ENCODE measurements at regions not wholly inside any gene's neighbourhood (a gene's known extent, or its start where the extent isn't known, plus 50 kb on each side); places are given as distances from the start of the nearest gene placed in this dataset.

DNA sequence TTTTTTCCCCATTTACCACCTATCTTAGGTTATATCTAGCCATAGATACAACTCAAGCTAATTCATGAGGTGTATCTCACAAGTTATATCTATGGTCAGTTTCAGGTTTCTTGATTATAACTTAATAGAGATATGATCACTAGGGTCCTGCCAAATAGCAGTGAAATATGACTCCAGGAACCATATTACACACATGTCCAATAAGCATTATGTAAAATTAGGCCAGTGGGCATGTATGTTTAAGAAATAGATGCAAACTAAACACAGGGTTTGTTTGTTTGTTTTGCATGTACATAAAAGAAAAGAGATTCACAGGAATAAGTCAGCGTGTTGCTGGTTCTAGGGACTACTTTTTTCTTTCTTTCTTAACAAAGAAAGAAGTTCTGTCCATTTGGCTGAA lies 112.5 kb upstream of the ST6GALNAC5 start:
- H3K4me1 Mint-ChIP-seq: peaks cover 19% of the 10 kb centered on the region
- H3K9me2 ChIP-seq (ENCODE audit: insufficient read depth): 0 out of 2 replicates have a peak, but pooled peaks cover 6% of the 10 kb centered on the region

More for the DNA sequence above, 112.5 kb upstream of the ST6GALNAC5 start:
- Histone ChIP-seq H3K27ac (ENCODE audit: low read depth) (no peak overlapping the region), H3F3A (replicated peaks; ENCODE audit: low read depth) (no peaks in the 10 kb centered on the region), H3K4me1 (ENCODE audit: insufficient read depth) (peaks cover 12% of the 10 kb centered on the region; the same call in 1 of the 2 replicates), H4K20me1 (replicated peaks; ENCODE audit: insufficient read depth) (no peaks in the 10 kb centered on the region), H3K36me3 (ENCODE audit: insufficient read depth) (no peaks in the 10 kb centered on the region), H3K79me2 (replicated peaks; ENCODE audit: insufficient read depth) (no peaks in the 10 kb centered on the region), H3K4me2 (no peak overlapping the region), H2AFZ (no peak overlapping the region), H3K4me3 (no peak overlapping the region), H3K27me3 (ENCODE audit: insufficient read depth) (no peaks in the 10 kb centered on the region)
- TF ChIP-seq, protein P1, sequence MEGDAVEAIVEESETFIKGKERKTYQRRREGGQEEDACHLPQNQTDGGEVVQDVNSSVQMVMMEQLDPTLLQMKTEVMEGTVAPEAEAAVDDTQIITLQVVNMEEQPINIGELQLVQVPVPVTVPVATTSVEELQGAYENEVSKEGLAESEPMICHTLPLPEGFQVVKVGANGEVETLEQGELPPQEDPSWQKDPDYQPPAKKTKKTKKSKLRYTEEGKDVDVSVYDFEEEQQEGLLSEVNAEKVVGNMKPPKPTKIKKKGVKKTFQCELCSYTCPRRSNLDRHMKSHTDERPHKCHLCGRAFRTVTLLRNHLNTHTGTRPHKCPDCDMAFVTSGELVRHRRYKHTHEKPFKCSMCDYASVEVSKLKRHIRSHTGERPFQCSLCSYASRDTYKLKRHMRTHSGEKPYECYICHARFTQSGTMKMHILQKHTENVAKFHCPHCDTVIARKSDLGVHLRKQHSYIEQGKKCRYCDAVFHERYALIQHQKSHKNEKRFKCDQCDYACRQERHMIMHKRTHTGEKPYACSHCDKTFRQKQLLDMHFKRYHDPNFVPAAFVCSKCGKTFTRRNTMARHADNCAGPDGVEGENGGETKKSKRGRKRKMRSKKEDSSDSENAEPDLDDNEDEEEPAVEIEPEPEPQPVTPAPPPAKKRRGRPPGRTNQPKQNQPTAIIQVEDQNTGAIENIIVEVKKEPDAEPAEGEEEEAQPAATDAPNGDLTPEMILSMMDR (conservative IDR thresholded peaks at IDR 0.05; ENCODE audit: low read depth in 2 of 2): no peak
- no peak for TF ChIP-seq JUNB (IDR thresholded peaks at IDR 0.05; ENCODE audit: unreplicated experiment)
- TF ChIP-seq, protein P2, sequence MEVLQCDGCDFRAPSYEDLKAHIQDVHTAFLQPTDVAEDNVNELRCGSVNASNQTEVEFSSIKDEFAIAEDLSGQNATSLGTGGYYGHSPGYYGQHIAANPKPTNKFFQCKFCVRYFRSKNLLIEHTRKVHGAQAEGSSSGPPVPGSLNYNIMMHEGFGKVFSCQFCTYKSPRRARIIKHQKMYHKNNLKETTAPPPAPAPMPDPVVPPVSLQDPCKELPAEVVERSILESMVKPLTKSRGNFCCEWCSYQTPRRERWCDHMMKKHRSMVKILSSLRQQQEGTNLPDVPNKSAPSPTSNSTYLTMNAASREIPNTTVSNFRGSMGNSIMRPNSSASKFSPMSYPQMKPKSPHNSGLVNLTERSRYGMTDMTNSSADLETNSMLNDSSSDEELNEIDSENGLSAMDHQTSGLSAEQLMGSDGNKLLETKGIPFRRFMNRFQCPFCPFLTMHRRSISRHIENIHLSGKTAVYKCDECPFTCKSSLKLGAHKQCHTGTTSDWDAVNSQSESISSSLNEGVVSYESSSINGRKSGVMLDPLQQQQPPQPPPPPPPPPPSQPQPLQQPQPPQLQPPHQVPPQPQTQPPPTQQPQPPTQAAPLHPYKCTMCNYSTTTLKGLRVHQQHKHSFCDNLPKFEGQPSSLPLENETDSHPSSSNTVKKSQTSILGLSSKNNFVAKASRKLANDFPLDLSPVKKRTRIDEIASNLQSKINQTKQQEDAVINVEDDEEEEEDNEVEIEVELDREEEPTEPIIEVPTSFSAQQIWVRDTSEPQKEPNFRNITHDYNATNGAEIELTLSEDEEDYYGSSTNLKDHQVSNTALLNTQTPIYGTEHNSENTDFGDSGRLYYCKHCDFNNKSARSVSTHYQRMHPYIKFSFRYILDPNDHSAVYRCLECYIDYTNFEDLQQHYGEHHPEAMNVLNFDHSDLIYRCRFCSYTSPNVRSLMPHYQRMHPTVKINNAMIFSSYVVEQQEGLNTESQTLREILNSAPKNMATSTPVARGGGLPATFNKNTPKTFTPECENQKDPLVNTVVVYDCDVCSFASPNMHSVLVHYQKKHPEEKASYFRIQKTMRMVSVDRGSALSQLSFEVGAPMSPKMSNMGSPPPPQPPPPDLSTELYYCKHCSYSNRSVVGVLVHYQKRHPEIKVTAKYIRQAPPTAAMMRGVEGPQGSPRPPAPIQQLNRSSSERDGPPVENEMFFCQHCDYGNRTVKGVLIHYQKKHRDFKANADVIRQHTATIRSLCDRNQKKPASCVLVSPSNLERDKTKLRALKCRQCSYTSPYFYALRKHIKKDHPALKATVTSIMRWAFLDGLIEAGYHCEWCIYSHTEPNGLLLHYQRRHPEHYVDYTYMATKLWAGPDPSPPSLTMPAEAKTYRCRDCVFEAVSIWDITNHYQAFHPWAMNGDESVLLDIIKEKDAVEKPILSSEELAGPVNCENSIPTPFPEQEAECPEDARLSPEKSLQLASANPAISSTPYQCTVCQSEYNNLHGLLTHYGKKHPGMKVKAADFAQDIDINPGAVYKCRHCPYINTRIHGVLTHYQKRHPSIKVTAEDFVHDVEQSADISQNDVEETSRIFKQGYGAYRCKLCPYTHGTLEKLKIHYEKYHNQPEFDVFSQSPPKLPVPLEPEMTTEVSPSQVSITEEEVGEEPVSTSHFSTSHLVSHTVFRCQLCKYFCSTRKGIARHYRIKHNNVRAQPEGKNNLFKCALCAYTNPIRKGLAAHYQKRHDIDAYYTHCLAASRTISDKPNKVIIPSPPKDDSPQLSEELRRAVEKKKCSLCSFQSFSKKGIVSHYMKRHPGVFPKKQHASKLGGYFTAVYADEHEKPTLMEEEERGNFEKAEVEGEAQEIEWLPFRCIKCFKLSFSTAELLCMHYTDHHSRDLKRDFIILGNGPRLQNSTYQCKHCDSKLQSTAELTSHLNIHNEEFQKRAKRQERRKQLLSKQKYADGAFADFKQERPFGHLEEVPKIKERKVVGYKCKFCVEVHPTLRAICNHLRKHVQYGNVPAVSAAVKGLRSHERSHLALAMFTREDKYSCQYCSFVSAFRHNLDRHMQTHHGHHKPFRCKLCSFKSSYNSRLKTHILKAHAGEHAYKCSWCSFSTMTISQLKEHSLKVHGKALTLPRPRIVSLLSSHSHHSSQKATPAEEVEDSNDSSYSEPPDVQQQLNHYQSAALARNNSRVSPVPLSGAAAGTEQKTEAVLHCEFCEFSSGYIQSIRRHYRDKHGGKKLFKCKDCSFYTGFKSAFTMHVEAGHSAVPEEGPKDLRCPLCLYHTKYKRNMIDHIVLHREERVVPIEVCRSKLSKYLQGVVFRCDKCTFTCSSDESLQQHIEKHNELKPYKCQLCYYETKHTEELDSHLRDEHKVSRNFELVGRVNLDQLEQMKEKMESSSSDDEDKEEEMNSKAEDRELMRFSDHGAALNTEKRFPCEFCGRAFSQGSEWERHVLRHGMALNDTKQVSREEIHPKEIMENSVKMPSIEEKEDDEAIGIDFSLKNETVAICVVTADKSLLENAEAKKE (CRISPR knock-in tag; IDR thresholded peaks at IDR 0.05): no peak
- no peak for TF ChIP-seq NANOG (IDR thresholded peaks at IDR 0.05; ENCODE audit: borderline replicate concordance)
- TF ChIP-seq ZNF114 (CRISPR knock-in tag; IDR thresholded peaks at IDR 0.05): no peak
- TF ChIP-seq, protein P3, sequence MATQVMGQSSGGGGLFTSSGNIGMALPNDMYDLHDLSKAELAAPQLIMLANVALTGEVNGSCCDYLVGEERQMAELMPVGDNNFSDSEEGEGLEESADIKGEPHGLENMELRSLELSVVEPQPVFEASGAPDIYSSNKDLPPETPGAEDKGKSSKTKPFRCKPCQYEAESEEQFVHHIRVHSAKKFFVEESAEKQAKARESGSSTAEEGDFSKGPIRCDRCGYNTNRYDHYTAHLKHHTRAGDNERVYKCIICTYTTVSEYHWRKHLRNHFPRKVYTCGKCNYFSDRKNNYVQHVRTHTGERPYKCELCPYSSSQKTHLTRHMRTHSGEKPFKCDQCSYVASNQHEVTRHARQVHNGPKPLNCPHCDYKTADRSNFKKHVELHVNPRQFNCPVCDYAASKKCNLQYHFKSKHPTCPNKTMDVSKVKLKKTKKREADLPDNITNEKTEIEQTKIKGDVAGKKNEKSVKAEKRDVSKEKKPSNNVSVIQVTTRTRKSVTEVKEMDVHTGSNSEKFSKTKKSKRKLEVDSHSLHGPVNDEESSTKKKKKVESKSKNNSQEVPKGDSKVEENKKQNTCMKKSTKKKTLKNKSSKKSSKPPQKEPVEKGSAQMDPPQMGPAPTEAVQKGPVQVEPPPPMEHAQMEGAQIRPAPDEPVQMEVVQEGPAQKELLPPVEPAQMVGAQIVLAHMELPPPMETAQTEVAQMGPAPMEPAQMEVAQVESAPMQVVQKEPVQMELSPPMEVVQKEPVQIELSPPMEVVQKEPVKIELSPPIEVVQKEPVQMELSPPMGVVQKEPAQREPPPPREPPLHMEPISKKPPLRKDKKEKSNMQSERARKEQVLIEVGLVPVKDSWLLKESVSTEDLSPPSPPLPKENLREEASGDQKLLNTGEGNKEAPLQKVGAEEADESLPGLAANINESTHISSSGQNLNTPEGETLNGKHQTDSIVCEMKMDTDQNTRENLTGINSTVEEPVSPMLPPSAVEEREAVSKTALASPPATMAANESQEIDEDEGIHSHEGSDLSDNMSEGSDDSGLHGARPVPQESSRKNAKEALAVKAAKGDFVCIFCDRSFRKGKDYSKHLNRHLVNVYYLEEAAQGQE (IDR thresholded peaks at IDR 0.05; ENCODE audit: unreplicated experiment): no peak
- TF ChIP-seq CREB1 (CRISPR knock-in tag; IDR thresholded peaks at IDR 0.05; ENCODE audit: low read depth): no peak
- TF ChIP-seq ZNF331 (CRISPR knock-in tag; IDR thresholded peaks at IDR 0.05; ENCODE audit: low read depth): no peak
- TF ChIP-seq POLR2AphosphoS5 (IDR thresholded peaks at IDR 0.05; ENCODE audit: low read depth): no peak
- TF ChIP-seq STAT1 (IDR thresholded peaks at IDR 0.05; ENCODE audit: unreplicated experiment): no peak
- TF ChIP-seq, protein P4, sequence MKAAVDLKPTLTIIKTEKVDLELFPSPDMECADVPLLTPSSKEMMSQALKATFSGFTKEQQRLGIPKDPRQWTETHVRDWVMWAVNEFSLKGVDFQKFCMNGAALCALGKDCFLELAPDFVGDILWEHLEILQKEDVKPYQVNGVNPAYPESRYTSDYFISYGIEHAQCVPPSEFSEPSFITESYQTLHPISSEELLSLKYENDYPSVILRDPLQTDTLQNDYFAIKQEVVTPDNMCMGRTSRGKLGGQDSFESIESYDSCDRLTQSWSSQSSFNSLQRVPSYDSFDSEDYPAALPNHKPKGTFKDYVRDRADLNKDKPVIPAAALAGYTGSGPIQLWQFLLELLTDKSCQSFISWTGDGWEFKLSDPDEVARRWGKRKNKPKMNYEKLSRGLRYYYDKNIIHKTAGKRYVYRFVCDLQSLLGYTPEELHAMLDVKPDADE (IDR thresholded peaks at IDR 0.05): no peak
- TF ChIP-seq EZH2phosphoT487 (IDR thresholded peaks at IDR 0.05; ENCODE audit: unreplicated experiment): no peak
- TF ChIP-seq EZH2 (IDR thresholded peaks at IDR 0.05; ENCODE audit: low read depth, unreplicated experiment): no peak
- Mint-ChIP-seq H3K36me3 (ENCODE audit: low read depth) (no peaks in the 10 kb centered on the region), H3K9me3 (no peaks in the 10 kb centered on the region; the same call in 2 of the 3 replicates), H3K27me3 (ENCODE audit: insufficient read depth, low read depth, poor library complexity) (no peaks in the 10 kb centered on the region), H3K27ac (no peak overlapping the region), H3K4me3 (no peak overlapping the region)
- ATAC-seq: no peak
- DNase-seq (ENCODE audit: low spot score): no peak
